HepG2 (cell line): ENCODE measurements at regions not wholly inside any gene's neighbourhood (a gene's known extent, or its start where the extent isn't known, plus 50 kb on each side); places are given as distances from the start of the nearest gene placed in this dataset.

ENCODE experiments used
- HBP1 ChIP-seq: IDR thresholded peaks from 2 replicates; pipeline ENCODE4 v1.6.1; 2016; ENCODE audit warnings: low read depth, control low read depth
- KLF16 ChIP-seq, 2 experiments: sonication (generic) in 1 of 2; formaldehyde crosslinking in 1 of 2; IDR thresholded peaks; 2 replicates each; pipeline versions ENCODE4 v1.6.1 to v1.8.0; 2016 to 2023; ENCODE audit warnings: missing genetic modification reagents in 2 of 2, missing compliant biosample characterization in 1 of 2
- MEF2D ChIP-seq: sonication (generic); formaldehyde crosslinking; IDR thresholded peaks from 2 replicates; pipeline ENCODE4 v1.5.1; 2020; ENCODE audit warnings: mild to moderate bottlenecking, missing genetic modification reagents
- PBX3 ChIP-seq: sonication (generic); formaldehyde crosslinking; IDR thresholded peaks from 2 replicates; pipeline ENCODE4 v1.8.1; 2023; ENCODE audit warnings: missing genetic modification reagents, inconsistent platforms, borderline replicate concordance
- ZBTB21 ChIP-seq: sonication (generic); formaldehyde crosslinking; IDR thresholded peaks from 2 replicates; pipeline ENCODE4 v1.4.0; 2020; ENCODE audit warnings: missing genetic modification reagents
- TF ChIP-seq, protein P1 (sequence below): sonication (generic); formaldehyde crosslinking; IDR thresholded peaks from 2 replicates; pipeline ENCODE4 v1.4.0; 2020; ENCODE audit warnings: mild to moderate bottlenecking, missing genetic modification reagents
- TF ChIP-seq, protein P2 (sequence below): sonication (generic); formaldehyde crosslinking; IDR thresholded peaks from 2 replicates; pipeline ENCODE4 v1.4.0; 2020; ENCODE audit warnings: missing genetic modification reagents, mild to moderate bottlenecking, borderline replicate concordance

DNA sequence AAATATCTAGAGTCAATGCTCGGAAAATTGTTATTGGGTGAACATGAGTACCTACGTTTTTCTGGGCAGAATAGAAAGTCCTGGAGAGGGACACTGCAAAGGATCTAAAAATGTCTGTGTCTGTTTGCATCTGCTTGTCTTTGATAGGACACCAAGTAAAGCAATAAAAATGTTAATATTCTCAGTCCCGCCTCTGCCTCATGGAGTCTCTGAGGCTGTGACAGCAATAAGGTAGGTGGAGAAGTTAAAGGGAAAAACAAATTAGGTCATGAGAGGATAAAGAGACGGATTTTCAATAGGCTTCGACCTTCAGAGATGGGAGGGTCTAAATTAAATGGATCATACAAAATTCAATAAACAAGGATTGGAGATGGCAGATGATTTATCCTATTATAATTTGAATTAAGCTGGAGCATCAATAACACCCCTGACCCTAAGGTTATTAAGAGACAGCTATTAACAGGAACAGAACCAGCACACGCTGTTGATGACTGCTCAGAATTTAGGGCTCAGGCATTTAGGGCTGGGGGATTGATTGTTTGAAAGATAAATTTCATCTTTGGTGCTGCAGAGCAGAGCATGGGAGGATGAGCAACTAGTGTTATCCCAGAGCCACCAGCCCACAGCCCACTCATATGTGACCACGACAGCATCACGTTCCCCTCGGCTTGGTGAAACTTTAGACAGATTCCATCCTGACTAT is 620.3 kb upstream of the CDH4 start:
- TF ChIP-seq, protein P1, sequence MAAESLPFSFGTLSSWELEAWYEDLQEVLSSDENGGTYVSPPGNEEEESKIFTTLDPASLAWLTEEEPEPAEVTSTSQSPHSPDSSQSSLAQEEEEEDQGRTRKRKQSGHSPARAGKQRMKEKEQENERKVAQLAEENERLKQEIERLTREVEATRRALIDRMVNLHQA (CRISPR knock-in tag), result no peak
- TF ChIP-seq ZBTB21 (CRISPR knock-in tag) (no peak), HBP1 (CRISPR knock-in tag) (no peak), KLF16 (CRISPR knock-in tag; IDR thresholded peaks at IDR 0.05) (no peak), PBX3 (CRISPR knock-in tag) (no peak), MEF2D (no peak)
- TF ChIP-seq, protein P2, sequence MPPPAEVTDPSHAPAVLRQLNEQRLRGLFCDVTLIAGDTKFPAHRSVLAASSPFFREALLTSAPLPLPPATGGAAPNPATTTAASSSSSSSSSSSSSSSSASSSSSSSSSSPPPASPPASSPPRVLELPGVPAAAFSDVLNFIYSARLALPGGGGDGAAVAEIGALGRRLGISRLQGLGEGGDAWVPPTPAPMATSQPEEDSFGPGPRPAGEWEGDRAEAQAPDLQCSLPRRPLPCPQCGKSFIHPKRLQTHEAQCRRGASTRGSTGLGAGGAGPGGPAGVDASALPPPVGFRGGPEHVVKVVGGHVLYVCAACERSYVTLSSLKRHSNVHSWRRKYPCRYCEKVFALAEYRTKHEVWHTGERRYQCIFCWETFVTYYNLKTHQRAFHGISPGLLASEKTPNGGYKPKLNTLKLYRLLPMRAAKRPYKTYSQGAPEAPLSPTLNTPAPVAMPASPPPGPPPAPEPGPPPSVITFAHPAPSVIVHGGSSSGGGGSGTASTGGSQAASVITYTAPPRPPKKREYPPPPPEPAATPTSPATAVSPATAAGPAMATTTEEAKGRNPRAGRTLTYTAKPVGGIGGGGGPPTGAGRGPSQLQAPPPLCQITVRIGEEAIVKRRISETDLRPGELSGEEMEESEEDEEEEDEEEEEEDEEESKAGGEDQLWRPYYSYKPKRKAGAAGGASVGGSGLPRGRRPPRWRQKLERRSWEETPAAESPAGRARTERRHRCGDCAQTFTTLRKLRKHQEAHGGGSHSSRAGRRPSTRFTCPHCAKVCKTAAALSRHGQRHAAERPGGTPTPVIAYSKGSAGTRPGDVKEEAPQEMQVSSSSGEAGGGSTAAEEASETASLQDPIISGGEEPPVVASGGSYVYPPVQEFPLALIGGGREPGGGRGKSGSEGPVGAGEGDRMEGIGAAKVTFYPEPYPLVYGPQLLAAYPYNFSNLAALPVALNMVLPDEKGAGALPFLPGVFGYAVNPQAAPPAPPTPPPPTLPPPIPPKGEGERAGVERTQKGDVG (CRISPR knock-in tag), result no peak
